ENCODE measurements at regions not wholly inside any gene's neighbourhood (a gene's known extent, or its start where the extent isn't known, plus 50 kb on each side); places are given as distances from the start of the nearest gene placed in this dataset.

DNA sequence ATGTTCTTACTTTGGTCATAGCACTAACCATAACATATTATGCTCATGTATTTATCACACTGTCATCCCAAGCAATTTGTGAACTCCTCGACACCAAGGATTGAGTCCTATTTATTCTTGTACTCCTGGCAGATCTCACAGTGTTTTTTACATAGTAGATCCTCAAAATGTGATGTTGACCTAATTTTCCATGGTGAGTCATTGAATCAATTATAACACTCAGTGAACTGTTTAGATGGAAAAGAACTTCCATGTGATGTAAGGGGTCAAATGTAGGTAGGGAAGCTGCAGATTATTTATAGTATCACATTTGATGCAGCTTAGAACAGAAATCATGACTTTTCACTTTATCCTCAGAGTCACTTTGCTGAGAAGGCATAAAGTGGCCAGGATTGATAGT, 281.9 kb upstream of the ADAMTS5 start:
- Histone ChIP-seq H3K27ac (no peak overlapping the region), H3K36me3 (no peaks in the 10 kb centered on the region), H3K4me3 (ENCODE audit: low read depth, low read length) (no peak overlapping the region), H3K9me3 (ENCODE audit: severe bottlenecking) (no peaks in the 10 kb centered on the region), H3K27me3 (ENCODE audit: insufficient read depth, low read depth, severe bottlenecking) (peaks cover 64% of the 10 kb centered on the region)
- TF ChIP-seq, protein P1, sequence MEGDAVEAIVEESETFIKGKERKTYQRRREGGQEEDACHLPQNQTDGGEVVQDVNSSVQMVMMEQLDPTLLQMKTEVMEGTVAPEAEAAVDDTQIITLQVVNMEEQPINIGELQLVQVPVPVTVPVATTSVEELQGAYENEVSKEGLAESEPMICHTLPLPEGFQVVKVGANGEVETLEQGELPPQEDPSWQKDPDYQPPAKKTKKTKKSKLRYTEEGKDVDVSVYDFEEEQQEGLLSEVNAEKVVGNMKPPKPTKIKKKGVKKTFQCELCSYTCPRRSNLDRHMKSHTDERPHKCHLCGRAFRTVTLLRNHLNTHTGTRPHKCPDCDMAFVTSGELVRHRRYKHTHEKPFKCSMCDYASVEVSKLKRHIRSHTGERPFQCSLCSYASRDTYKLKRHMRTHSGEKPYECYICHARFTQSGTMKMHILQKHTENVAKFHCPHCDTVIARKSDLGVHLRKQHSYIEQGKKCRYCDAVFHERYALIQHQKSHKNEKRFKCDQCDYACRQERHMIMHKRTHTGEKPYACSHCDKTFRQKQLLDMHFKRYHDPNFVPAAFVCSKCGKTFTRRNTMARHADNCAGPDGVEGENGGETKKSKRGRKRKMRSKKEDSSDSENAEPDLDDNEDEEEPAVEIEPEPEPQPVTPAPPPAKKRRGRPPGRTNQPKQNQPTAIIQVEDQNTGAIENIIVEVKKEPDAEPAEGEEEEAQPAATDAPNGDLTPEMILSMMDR (IDR thresholded peaks at IDR 0.05; ENCODE audit: low read depth, low read length) = no peak
- DNase-seq = no peak

DNA sequence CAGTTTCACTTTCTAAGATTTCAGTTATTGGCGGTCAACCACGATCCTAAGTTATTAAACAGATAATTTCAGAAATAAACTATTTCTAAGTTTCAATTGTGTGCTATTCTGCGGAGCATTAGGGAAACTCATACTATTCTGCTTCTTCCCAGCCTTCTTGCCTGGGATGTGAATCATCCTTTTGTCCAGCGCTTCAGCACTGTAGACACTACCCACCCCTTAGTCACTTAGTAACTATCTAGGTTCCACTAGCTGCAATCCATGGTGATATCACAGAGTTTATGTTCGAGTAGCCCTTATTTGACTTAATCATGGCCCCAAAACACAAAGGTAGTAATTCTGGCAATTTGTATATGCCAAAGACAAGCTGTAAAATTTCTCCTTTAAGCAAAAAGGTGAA, 279.9 kb upstream of the ADAMTS5 start:
- TF ChIP-seq, protein P1 (IDR thresholded peaks at IDR 0.05; ENCODE audit: low read depth, low read length) = no peak
- H3K27me3 ChIP-seq (ENCODE audit: insufficient read depth, low read depth, severe bottlenecking) = peaks cover 55% of the 10 kb centered on the region
- H3K4me3 ChIP-seq (ENCODE audit: low read depth, low read length) = no peak overlapping the region
- DNase-seq = no peak
- no peak overlapping the region for H3K27ac ChIP-seq
- no peaks in the 10 kb centered on the region for H3K36me3 ChIP-seq
- H3K9me3 ChIP-seq (ENCODE audit: severe bottlenecking) = no peaks in the 10 kb centered on the region

DNA sequence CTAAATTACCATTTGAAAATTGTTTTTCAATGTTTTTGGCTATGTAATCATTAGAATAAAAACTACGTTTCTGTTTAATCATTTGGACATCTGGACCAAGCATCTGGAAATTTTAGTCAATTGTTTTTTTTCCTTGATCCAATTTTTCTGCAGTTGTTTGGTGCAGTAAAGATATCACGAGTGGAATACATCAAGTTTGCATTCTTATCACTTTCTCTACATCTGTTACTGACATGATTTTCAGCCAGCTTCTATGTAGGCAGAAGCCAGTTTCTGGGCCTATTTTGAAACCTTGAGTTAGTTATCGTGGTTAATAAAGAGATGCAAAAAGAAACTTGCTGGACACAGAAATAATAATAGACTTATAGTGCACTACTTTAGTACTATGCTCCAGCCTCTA, 277.9 kb upstream of the ADAMTS5 start:
- Histone ChIP-seq H3K27me3 (ENCODE audit: insufficient read depth, low read depth, severe bottlenecking) (peaks cover 47% of the 10 kb centered on the region), H3K4me3 (ENCODE audit: low read depth, low read length) (no peak overlapping the region), H3K36me3 (no peaks in the 10 kb centered on the region), H3K27ac (no peak overlapping the region), H3K9me3 (ENCODE audit: severe bottlenecking) (no peaks in the 10 kb centered on the region)
- no peak for DNase-seq
- TF ChIP-seq, protein P1 (IDR thresholded peaks at IDR 0.05; ENCODE audit: low read depth, low read length) = no peak

DNA sequence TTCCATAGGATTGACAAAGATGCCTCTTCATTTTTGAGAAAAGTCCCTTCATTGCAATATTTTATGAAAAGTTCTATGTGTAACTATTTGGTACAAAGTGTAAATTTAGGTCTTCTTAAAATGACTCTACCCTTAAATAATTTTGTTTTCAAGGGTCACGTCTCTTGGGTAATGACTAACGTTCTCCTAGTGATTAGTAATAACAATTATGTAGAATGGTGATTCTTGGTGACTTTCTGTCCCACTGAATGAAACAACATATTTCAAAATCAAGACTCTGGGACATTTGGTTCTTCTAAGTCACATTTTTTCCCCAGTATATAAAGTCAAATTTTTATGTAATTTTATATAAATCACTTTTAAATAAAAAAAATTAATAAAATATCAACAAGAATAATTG, 277.5 kb upstream of the ADAMTS5 start:
- DNase-seq = no peak
- Histone ChIP-seq H3K9me3 (ENCODE audit: severe bottlenecking) (no peaks in the 10 kb centered on the region), H3K27me3 (ENCODE audit: insufficient read depth, low read depth, severe bottlenecking) (peaks cover 45% of the 10 kb centered on the region), H3K27ac (no peak overlapping the region), H3K36me3 (no peaks in the 10 kb centered on the region), H3K4me3 (ENCODE audit: low read depth, low read length) (no peak overlapping the region)
- TF ChIP-seq, protein P1 (IDR thresholded peaks at IDR 0.05; ENCODE audit: low read depth, low read length) = no peak

DNA sequence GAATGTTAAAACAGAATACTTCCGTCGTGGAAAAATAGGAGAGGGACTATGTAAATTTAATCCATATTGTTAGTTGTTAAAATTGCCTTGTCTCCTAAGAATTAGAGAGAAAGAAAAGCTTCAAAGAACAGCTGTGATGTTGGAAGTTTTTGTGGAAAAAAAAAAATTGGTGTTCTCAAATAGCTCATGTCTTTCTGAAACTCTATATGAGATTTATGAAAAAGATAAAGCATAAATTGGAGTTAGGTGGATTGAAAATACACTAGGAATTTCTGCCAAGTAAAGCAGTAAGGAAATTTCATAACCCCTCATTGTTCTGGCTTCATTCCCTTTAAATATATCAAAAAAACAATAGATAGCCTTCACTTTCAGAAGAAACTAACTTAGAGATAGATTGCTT, 274.0 kb upstream of the ADAMTS5 start:
- H3K27me3 ChIP-seq (ENCODE audit: insufficient read depth, low read depth, severe bottlenecking) = peaks cover 49% of the 10 kb centered on the region
- DNase-seq = no peak
- no peaks in the 10 kb centered on the region for H3K36me3 ChIP-seq
- H3K4me3 ChIP-seq (ENCODE audit: low read depth, low read length) = no peak overlapping the region
- TF ChIP-seq, protein P1 (IDR thresholded peaks at IDR 0.05; ENCODE audit: low read depth, low read length) = no peak
- H3K27ac ChIP-seq = no peak overlapping the region
- no peaks in the 10 kb centered on the region for H3K9me3 ChIP-seq (ENCODE audit: severe bottlenecking)

DNA sequence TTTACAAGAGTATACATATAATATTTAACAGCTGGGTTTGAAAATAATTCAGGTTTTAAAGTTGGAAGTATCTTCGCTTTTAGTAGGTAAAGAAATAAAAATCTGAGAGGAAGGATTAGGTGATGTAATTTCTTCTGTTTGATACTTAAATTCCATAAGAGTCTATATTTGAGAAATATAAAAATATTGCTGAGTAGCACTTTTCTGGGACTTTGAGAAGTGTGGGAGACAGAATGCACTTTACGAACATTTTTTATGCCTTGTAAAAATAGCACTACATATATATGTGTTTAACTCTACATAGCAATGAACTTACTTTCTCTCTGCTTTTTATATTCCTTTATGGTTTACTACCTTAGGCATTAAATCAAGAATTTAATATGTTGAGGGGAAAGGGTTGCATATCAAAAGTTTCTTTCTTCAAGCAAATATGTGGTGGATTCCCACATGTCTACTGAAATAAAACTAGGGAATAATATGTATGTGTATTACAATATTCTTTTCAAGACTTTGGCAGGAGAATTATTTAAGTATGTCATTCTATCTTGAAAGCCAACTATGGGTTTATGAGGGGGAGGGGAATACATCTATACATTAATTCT, 266.7 kb upstream of the ADAMTS5 start:
- TF ChIP-seq, protein P1 (IDR thresholded peaks at IDR 0.05; ENCODE audit: low read depth, low read length) = no peak
- Histone ChIP-seq H3K27me3 (ENCODE audit: insufficient read depth, low read depth, severe bottlenecking) (peaks cover 72% of the 10 kb centered on the region), H3K36me3 (no peaks in the 10 kb centered on the region), H3K9me3 (ENCODE audit: severe bottlenecking) (no peaks in the 10 kb centered on the region), H3K27ac (no peak overlapping the region), H3K4me3 (ENCODE audit: low read depth, low read length) (no peak overlapping the region)
- DNase-seq = no peak
